MM.1S (cell line): ENCODE measurements at regions not wholly inside any gene's neighbourhood (a gene's known extent, or its start where the extent isn't known, plus 50 kb on each side); places are given as distances from the start of the nearest gene placed in this dataset.

Experiments
- CTCF ChIP-seq: fragments of 300-600 bp; sonication (generic); IDR thresholded peaks from 2 replicates; pipeline ENCODE4 v1.5.1; 2016; ENCODE audit warnings: antibody characterized with exemption, low read length, mixed read lengths
- EZH2 ChIP-seq: fragments of 300-600 bp; sonication (generic); optimal IDR thresholded peaks from 2 replicates; pipeline ENCODE3; 2017; ENCODE audit warnings: low read depth, mild to moderate bottlenecking, antibody characterized with exemption, low read length, mixed read lengths

GRCh38 chr14:83004456-83005006, 1470.9 kb upstream of the SEL1L start:
- TF ChIP-seq CTCF, result no peak
- TF ChIP-seq EZH2, result no peak
